ENCODE measurements at regions not wholly inside any gene's neighbourhood (a gene's known extent, or its start where the extent isn't known, plus 50 kb on each side); places are given as distances from the start of the nearest gene placed in this dataset.

DNA sequence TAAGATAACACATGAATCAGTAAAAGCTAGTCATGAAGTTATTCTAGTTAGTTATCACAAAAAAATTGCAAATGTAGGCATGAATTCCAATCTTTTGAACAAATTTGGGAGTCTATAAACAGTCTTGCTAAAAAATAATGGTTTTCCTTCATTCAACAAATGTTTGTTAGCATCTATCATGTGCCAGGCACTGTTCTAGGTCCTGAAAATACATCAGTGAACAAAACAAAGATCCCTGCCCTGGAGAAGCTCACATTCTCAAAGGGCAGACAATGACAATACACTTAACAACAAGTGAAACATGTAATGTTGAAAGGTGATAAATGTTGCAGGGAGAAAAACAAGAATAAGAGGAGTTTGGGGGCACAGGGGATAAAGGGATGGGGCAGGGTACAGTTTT is 86.9 kb downstream of the OTX2 start:
- no peak for TF ChIP-seq CTCF (IDR thresholded peaks at IDR 0.05)
- Mint-ChIP-seq H3K27me3 (peaks cover 67% of the 10 kb centered on the region), H3K9me3 (no peaks in the 10 kb centered on the region), H3K4me3 (no peak overlapping the region), H3K4me1 (ENCODE audit: low read depth) (no peaks in the 10 kb centered on the region), H3K36me3 (ENCODE audit: low read depth) (no peaks in the 10 kb centered on the region), H3K27ac (no peak overlapping the region)
- H3K4me3 ChIP-seq (ENCODE audit: low read length) = no peak overlapping the region
- intact Hi-C loops (cut with DNase I, micrococcal nuclease) = no loop called here
- POLR2A ChIA-PET = no interaction called here
- no peaks in the 10 kb centered on the region for H3K36me3 ChIP-seq (ENCODE audit: insufficient read depth, low read length)
- DNase-seq (no peak), ATAC-seq (ENCODE audit: poor library complexity) (no peak)
- CTCF ChIA-PET = no interaction called here
- H3K27ac ChIP-seq (ENCODE audit: low read depth in 1 of 2, low read length in 2 of 2) = no peak overlapping the region
- no peaks in the 10 kb centered on the region for H3K9me3 ChIP-seq (ENCODE audit: control insufficient read depth in 1 of 2, insufficient read depth in 1 of 2, low read length in 2 of 2)
- H3K27me3 ChIP-seq (ENCODE audit: control insufficient read depth in 1 of 2, insufficient read depth in 2 of 2, low read length in 2 of 2) = peaks cover 0 to 4% of the 10 kb centered on the region in 2 experiments
- no peaks in the 10 kb centered on the region for H3K4me1 ChIP-seq (ENCODE audit: insufficient read depth, low read length)

GRCh38 chr14:56720703-56721460 is 89.4 kb downstream of the OTX2 start:
- peaks cover 59% of the 10 kb centered on the region for H3K27me3 Mint-ChIP-seq
- H3K9me3 Mint-ChIP-seq = no peaks in the 10 kb centered on the region
- no peak overlapping the region for H3K27ac ChIP-seq (ENCODE audit: low read depth in 1 of 2, low read length in 2 of 2)
- ATAC-seq (ENCODE audit: poor library complexity) (no peak), DNase-seq (no peak)
- H3K4me3 Mint-ChIP-seq = no peak overlapping the region
- H3K27ac Mint-ChIP-seq = no peak overlapping the region
- CTCF ChIA-PET = no interaction called here
- H3K36me3 ChIP-seq (ENCODE audit: insufficient read depth, low read length) = no peaks in the 10 kb centered on the region
- H3K4me1 Mint-ChIP-seq (ENCODE audit: low read depth) = no peaks in the 10 kb centered on the region
- POLR2A ChIA-PET = no interaction called here
- H3K4me1 ChIP-seq (ENCODE audit: insufficient read depth, low read length) = no peaks in the 10 kb centered on the region
- peaks cover 0 to 6% of the 10 kb centered on the region in 2 experiments for H3K27me3 ChIP-seq (ENCODE audit: control insufficient read depth in 1 of 2, insufficient read depth in 2 of 2, low read length in 2 of 2)
- intact Hi-C loops (cut with DNase I, micrococcal nuclease) = no loop called here
- H3K4me3 ChIP-seq (ENCODE audit: low read length) = no peak overlapping the region
- H3K36me3 Mint-ChIP-seq (ENCODE audit: low read depth) = no peaks in the 10 kb centered on the region
- TF ChIP-seq CTCF (IDR thresholded peaks at IDR 0.05) = no peak
- H3K9me3 ChIP-seq (ENCODE audit: control insufficient read depth in 1 of 2, insufficient read depth in 1 of 2, low read length in 2 of 2) = no peaks in the 10 kb centered on the region

DNA sequence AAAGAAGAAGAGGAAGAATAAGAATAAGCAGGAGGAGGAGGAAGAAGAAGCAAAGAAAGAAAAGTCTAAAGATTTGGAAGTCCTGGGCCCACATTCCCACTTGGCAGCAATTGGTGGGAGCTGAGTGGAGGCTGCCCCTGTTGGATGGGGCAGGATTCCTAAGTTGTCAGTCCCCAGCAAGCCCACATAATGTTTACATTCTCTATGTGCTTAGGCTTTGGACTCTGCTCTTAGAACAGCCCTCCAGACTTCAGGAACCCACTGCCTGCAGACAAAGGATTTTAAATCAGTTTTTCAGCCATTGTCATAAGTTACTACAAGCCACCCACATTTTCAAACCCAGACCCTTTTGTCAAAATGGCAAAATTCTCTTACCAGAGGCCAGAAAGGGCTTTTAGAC is 92.0 kb downstream of the OTX2 start:
- intact Hi-C loops (cut with DNase I, micrococcal nuclease) = no loop called here
- POLR2A ChIA-PET = no interaction called here
- no peak overlapping the region for H3K4me3 ChIP-seq (ENCODE audit: low read length)
- Mint-ChIP-seq H3K4me3 (no peak overlapping the region), H3K27me3 (peaks cover 41% of the 10 kb centered on the region), H3K27ac (no peak overlapping the region), H3K4me1 (ENCODE audit: low read depth) (no peaks in the 10 kb centered on the region), H3K36me3 (ENCODE audit: low read depth) (no peaks in the 10 kb centered on the region), H3K9me3 (no peaks in the 10 kb centered on the region)
- no peak overlapping the region for H3K27ac ChIP-seq (ENCODE audit: low read depth in 1 of 2, low read length in 2 of 2)
- H3K9me3 ChIP-seq (ENCODE audit: control insufficient read depth in 1 of 2, insufficient read depth in 1 of 2, low read length in 2 of 2) = no peaks in the 10 kb centered on the region
- H3K36me3 ChIP-seq (ENCODE audit: insufficient read depth, low read length) = no peaks in the 10 kb centered on the region
- DNase-seq = no peak
- CTCF ChIA-PET = no interaction called here
- H3K27me3 ChIP-seq (ENCODE audit: control insufficient read depth in 1 of 2, insufficient read depth in 2 of 2, low read length in 2 of 2) = peaks cover 0 to 4% of the 10 kb centered on the region in 2 experiments
- TF ChIP-seq CTCF (IDR thresholded peaks at IDR 0.05) = no peak
- no peak for ATAC-seq (ENCODE audit: poor library complexity)
- H3K4me1 ChIP-seq (ENCODE audit: insufficient read depth, low read length) = no peaks in the 10 kb centered on the region
